HG03439 (cell line): ENCODE measurements at regions not wholly inside any gene's neighbourhood (a gene's known extent, or its start where the extent isn't known, plus 50 kb on each side); places are given as distances from the start of the nearest gene placed in this dataset.

Experiments used
- ATAC-seq: cut with Tn5 transposase; IDR thresholded peaks from one replicate; pipeline ENCODE4 v1.9.1; 2021; ENCODE audit warnings: mild to moderate bottlenecking, moderate library complexity; ENCODE audit not compliant: unreplicated experiment

DNA sequence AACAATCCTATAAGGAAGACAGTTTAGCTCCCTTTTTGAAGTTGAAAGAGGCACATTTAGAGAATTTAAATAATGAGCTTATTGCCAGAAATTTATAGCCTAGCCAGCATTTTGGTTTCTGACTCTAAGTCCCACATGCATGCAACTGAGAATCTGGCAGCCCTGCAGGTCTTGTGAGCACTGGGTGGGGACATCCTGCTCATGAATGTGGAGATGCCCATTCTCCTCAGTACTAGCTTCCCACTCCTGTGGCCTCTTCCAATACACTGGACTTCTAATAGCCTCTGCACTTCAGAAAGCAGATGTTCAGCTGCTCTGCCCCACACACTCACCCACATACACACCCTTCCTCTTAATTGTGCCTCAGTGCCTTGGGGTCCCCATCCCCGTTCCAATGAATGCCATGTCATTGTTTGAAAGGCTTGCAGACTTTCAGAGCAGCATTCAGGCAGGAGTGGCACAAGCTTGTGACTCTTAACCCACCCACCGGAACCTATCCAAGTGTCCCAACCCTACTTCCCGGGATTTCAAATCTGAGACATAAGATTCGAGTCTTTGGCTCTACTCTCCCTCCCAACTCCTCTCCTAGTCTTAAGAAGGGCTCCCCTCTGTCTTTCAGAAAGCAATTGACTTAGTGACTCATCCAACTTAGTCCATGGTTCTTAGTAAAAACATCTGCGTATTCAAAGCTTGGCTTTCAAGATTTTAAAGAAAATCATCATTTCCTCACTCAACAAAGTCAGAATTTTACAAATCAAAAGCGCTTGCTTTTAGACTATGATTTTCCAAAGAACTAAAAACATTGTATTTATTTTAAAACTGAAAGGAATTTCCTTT, 80.0 kb upstream of the FREM2 start:
- no peak for ATAC-seq

DNA sequence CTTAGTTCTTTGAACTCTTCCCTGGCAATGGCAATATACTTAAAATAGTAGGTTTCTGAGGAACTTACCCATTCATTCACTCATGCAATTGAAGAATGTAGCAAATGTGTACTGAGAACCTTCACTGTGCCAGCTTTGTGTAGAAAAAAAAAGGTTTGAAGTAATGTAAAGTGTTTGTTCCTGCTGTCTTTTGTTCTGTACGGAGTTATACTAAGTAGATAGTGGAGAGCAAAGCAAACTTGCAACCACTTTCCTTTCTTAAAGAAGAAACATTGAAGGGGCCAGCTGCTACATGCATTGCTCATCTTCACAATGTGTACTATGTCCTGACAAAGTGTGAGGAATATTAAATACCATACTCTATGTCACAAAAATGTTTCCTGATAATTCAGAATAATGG, 68.9 kb upstream of the FREM2 start:
- ATAC-seq: no peak

DNA sequence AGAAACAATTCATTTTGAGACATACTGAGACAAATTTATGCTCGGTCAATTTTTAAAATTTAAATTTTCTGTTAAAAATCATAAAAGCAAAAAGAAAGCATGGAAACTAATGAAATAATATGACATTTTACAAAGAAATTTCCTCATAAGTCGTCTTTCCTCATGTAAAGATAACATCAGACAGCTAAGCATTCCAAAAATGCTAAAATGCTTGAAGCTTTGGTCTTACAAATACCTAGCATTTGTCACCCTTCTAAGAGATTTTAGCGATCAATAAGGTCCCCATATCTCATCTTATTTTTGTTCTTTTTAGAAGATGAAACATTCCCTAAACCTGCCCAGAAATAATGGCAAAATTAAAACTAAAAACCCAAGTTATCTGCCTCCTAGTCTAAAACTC, 68.5 kb upstream of the FREM2 start:
- ATAC-seq: no peak

DNA sequence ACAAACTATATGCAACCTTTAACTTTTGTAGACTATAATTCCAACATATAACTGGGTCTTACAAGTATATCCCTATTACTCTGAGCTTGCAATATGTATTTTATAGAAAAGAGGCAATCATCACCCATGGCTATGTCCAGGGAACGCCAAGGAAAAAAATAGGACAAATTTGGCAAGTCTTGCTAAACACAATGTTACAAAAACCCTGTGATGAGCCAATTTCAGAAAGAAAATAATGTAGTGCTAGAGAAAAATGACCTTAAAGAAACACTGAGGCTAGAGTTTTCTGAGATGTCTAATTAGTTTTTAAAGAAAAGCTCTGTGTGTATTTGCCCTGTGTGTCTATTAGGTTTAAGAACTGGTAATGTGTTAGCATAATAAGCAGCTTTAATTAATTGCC, 68.0 kb upstream of the FREM2 start:
- no peak for ATAC-seq

DNA sequence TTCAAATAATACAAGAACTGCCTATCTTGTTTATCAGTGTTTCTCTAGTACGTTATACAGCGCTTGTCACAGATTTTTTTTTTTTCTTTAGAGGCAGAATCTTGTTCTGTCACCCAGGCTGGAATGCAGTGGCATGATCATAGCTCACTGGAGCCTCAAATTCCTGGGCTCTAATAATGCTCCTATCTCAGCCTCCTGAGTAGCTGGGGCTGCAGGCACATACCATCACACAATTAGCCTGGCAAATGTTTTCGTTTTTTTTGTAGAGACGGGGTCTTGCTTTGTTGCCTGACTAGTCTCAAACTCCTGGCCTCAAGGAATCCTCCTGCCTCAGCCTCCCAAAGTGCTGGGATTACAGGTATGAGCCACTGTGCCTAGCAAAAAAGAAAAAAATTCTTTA, 66.0 kb upstream of the FREM2 start:
- ATAC-seq: no peak

DNA sequence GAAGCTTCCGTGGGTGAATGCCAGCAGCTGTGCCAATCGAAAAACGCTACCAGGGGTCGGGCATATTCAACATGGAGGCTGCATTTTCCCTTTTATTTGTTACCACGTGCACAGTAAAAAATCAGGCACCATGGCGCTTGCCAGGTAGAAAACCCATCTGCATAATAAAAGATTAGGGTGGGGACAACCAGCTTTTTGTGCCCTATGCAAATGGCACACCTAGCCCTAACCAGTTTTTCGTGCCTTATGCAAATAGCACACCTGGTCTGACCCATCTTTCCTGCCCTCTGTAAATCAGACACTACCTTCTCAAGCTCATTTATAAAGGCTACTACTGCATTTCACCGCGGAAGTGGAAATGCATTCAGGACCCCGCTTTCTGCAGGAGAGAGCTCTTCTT, 62.1 kb upstream of the FREM2 start:
- ATAC-seq: no peak

DNA sequence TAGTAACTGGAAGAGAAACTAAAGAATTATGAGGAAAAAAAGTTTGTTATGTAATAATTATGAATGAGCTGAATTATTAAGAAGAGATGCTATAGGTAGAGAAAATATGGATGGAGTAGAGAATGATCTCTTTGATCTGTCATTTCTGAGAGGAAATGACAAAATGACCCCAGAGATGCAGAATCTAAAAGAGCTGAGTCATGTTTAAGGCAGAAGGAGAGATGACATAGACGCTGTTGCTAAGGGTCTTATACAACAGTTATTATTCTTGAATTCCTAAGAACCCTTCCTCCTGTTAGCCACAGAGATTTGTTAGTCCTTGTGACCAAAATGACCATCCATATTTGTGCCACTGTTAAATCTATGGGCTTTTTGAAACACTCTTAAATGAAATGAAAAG, 58.3 kb upstream of the FREM2 start:
- no peak for ATAC-seq

DNA sequence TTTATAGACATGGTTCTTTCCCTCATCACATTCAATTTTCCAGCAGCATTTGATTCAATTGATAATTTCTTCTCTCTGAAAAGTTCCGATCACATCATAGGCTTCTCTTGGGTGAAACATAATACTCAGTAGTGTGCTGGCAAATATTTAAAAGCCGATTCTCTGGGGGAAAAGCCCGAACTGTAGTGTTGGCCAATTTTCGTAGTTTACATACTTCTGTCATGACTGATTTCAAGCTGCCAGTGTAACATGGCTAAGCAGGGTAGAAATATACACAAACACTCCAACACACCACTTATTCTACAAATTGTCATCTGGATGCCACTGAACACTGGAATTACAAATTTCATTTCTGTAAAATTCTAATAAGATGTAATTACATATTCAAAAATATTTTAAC, 56.1 kb upstream of the FREM2 start:
- ATAC-seq: no peak

DNA sequence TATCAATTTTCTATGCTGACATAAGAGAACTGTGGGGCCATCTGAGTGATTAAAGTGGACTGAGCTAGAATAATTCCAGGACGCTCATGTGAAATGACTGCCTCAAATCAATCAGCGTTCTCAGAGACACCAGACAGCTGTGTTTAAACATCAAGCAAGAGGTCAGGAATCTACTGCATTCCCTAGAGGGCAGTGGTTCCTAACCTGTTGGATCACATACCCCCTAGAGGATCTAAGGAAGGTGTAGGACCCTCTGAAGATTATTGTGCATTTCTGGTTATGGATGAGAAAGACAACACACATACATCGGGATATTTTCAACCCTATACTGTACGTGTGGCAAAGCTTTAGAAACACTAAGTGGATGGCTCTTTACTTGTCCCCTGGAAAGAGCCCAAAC, 51.8 kb upstream of the FREM2 start:
- no peak for ATAC-seq

DNA sequence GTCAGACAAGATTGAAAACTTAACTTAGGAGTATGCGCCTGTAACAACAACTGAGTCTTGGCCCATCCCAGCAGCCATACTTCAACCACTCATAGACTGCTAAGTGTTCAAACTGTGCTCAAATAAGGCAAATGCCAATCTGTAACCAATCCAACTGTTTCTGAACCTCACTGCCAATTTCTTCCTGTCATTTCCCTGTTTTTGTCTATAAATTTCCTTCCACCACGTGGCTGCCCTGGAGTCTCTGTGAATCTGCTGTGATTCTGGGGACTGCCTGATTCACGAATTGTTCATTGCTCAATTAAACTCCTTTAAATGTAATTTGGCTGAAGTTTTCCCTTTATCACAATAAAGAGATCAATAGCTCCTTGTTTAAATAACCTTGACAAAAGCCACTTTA, 50.8 kb upstream of the FREM2 start:
- ATAC-seq: no peak

DNA sequence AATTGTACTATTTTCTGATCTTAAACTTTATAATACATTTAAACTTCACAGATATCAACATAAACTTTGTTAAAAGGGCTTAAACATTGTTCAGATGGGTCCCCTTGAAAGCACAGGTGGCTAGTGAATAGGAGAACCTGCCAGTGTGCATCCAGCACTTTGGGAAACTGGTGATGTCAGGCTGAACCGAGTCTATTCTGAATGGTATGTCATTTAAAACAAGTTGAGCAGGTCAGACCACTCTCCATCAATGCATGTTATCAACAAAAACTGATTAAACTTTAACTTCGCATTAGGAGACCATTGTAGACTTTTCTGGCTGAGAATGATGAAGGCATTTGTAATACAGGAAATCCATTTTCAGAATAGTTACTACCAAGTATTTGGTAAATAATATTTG, 50.1 kb upstream of the FREM2 start:
- ATAC-seq: no peak
